Fibroblast of lung (primary cell): ENCODE measurements at regions not wholly inside any gene's neighbourhood (a gene's known extent, or its start where the extent isn't known, plus 50 kb on each side); places are given as distances from the start of the nearest gene placed in this dataset.

Experiments used
- CTCF ChIP-seq, 2 donors: IDR thresholded peaks in 1 of 2; conservative IDR thresholded peaks in 1 of 2; 1 replicate in 1 of 2; 2 replicates in 1 of 2; pipeline ENCODE4 v1.5.1; 2011 to 2012; ENCODE audit warnings: low read length in 2 of 2, control low read depth in 1 of 2, inconsistent platforms in 1 of 2, low read depth in 1 of 2, mild to moderate bottlenecking in 1 of 2
- EZH2 ChIP-seq: IDR thresholded peaks from 2 replicates; pipeline ENCODE4 v1.5.1; 2012; ENCODE audit warnings: low read length, control low read depth, mild to moderate bottlenecking; ENCODE audit errors: missing control alignments

- TF ChIP-seq CTCF (conservative IDR thresholded peaks at IDR 0.05 in 1 of 2, IDR thresholded peaks at IDR 0.05 in 1 of 2; ENCODE audit: low read depth in 1 of 2, low read length in 2 of 2) (no peak), EZH2 (no peak)
Observed at GRCh38 chr10:55398497-55398882, 597.5 kb upstream of the PCDH15 start.
